ENCODE measurements at regions not wholly inside any gene's neighbourhood (a gene's known extent, or its start where the extent isn't known, plus 50 kb on each side); places are given as distances from the start of the nearest gene placed in this dataset.

DNA sequence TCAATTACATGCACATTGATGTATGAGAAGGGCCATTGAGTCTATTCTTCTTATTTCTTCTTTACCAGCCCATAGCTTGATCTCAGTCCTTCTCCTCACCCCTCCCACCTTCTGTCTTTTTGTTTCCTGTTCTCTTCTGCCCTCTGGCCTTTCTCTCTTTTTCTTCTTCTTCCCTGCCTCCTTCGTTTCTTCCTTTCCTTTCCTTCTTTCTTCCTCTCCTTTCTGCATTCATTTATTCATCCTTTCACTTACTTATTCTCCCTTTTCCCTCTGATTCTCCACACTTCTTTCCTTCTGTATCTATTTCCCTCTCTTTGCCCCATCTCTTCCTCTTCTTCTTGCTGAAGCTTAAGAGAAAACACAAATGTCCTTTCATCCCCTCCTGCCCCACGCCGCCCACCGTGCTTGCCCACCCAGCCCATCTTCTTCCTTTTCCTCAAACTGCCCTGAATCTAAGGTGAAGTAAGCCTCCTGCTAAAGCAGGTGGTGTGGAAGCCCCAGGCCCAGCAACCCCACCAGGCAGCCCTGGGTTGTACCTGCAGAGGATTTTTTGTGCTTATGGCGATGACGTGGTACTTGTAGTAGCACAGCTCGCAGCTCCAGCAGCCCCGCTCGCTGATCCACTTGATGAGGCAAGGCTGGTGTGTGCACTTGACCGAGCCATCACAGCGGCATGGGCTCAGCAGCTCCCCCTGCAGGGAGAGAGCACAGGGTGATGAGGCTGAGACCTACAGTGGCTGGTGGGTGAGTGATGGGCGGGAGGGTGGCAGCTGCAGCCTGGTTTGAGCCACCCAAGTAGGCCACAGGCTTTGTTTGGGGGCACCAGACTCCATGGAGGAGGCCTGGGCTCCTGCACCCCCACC is 89.0 kb downstream of the MARCHF4 start:
- no peak for DNase-seq
- no peaks in the 10 kb centered on the region for H3K36me3 Mint-ChIP-seq (ENCODE audit: low read depth)
- no peaks in the 10 kb centered on the region for H3K9me3 Mint-ChIP-seq
- ChIA-PET POLR2A (no interaction called here), CTCF (interaction anchor here (0.6 to 1.2 kb wide), 3 partner anchors 11 to 14 kb away, joined by 3 read pairs; no protein-coding TSS in a partner anchor)
- no peaks in the 10 kb centered on the region for H3K27me3 Mint-ChIP-seq
- H3K4me1 Mint-ChIP-seq = no peaks in the 10 kb centered on the region
- peak overlapping the region; percentile 11 for H3K27ac Mint-ChIP-seq
- H3K4me3 Mint-ChIP-seq = no peak overlapping the region

DNA sequence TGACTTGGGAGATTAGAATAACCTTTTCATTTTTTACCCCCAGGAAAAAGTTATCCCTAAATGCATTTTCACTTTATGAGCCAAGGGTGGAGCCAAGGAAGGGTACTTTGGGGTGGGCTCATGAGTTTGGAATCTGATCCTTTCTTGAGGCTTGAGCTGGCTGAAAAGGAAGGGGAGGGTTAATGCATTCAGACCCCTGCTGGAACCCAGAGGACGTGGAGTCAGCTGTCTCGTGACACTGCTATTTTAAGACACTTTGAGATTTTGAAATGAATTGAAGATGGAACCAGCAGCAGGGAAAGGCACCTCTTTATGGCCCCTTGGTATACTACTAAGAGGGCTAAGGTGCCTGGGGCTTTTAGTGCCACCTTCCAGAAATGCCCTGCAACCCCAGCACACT is 90.4 kb downstream of the MARCHF4 start:
- CTCF ChIA-PET = interaction anchor here (1.1 to 1.2 kb wide), 2 partner anchors 11 to 12 kb away, joined by 3 read pairs; no protein-coding TSS in a partner anchor
- no peak overlapping the region for H3K4me3 Mint-ChIP-seq
- no peak overlapping the region for H3K27ac Mint-ChIP-seq
- no peaks in the 10 kb centered on the region for H3K27me3 Mint-ChIP-seq
- no peaks in the 10 kb centered on the region for H3K9me3 Mint-ChIP-seq
- H3K4me1 Mint-ChIP-seq = no peaks in the 10 kb centered on the region
- POLR2A ChIA-PET = no interaction called here
- H3K36me3 Mint-ChIP-seq (ENCODE audit: low read depth) = no peaks in the 10 kb centered on the region
- DNase-seq = no peak

DNA sequence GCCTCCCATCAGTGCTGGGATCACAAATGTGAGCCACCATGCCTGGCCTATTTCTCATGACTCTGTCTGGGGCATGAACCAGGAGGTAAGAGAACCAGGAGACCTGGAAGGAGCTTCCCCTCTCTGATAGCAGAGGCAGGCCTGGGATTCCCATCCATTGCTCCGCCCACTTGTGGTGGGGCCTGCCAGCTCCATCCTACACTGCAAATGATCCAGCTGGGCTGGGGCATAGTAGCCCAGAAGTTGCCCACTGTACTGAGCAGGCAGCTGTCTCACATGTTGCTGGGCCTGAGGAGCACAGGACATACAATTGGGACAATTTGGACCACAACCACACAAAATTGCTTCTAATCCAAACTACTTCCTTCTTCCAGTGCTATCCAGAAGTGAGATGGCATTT is 91.0 kb downstream of the MARCHF4 start:
- ChIA-PET CTCF (interaction anchor here (0.7 to 1.1 kb wide), 2 partner anchors 11 to 124 kb away, joined by 3 read pairs; no protein-coding TSS in a partner anchor), POLR2A (no interaction called here)
- H3K36me3 Mint-ChIP-seq (ENCODE audit: low read depth) = no peaks in the 10 kb centered on the region
- H3K9me3 Mint-ChIP-seq = no peaks in the 10 kb centered on the region
- no peak overlapping the region for H3K4me3 Mint-ChIP-seq
- H3K4me1 Mint-ChIP-seq = no peaks in the 10 kb centered on the region
- H3K27ac Mint-ChIP-seq = no peak overlapping the region
- DNase-seq = no peak
- H3K27me3 Mint-ChIP-seq = no peaks in the 10 kb centered on the region

DNA sequence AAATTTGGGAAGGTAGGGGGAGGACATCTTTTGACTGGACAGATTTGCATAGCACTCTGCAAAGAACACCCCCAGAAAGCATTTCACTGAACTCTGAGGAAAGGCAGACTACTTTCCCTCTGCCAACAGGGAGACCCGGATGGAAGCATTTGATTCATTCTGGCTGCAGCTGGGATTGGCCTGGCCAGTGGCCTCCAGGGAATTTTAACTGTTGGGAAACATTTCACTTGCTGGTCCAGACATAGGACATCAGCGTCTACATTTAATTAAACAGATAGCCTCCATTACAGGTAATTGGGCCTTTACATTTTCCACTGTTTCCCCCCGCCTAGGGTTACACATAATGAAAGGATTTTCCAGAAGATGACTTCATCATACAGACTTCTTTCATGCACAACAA is 92.8 kb downstream of the MARCHF4 start:
- H3K9me3 Mint-ChIP-seq = no peaks in the 10 kb centered on the region
- no peak overlapping the region for H3K4me3 Mint-ChIP-seq
- H3K36me3 Mint-ChIP-seq (ENCODE audit: low read depth) = no peaks in the 10 kb centered on the region
- no peaks in the 10 kb centered on the region for H3K4me1 Mint-ChIP-seq
- POLR2A ChIA-PET = no interaction called here
- no peaks in the 10 kb centered on the region for H3K27me3 Mint-ChIP-seq
- DNase-seq = no peak
- H3K27ac Mint-ChIP-seq = no peak overlapping the region
- CTCF ChIA-PET = no interaction called here

DNA sequence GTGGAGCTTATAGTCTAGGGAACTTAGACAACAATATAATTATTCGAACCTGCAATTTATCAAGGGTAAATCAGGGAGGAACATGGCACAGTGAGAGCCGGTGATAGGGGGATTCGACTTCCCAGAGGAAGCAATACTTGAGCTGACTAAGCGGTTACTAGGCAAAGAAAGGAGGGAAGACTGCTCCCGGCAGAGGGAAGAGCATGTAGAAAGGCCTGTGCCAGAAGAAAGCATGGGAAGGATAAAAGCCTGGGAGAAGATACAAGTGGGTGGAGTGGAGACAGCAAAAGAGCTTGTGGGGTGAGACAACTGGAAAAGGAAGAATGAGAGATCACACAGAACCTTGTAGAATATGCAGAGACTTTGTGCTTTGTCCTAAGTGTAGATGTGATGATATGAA is 93.3 kb downstream of the MARCHF4 start:
- no peak for DNase-seq
- Mint-ChIP-seq H3K27me3 (no peaks in the 10 kb centered on the region), H3K4me3 (no peak overlapping the region), H3K36me3 (ENCODE audit: low read depth) (no peaks in the 10 kb centered on the region), H3K4me1 (no peaks in the 10 kb centered on the region), H3K9me3 (no peaks in the 10 kb centered on the region), H3K27ac (no peak overlapping the region)
- ChIA-PET POLR2A (no interaction called here), CTCF (no interaction called here)

DNA sequence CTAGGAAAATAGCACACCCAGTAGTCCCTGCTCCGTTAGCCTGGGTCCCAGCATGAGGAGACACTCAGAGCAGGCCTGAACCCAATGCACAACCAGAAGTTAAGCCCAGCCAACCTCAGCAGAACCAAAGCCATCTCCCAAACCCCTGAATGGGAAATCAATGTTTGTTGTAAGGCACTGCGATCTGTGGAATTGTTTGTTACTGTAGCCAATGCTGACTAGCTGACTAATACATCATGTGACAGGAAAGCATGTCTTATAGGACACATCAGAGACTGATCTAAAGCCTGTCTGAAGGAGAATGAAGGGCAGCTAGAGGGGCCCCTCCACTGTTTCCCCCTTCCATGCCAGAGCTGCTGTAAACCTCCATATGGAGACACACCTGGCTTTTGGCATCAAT is 96.4 kb downstream of the MARCHF4 start:
- Mint-ChIP-seq H3K4me1 (no peaks in the 10 kb centered on the region), H3K27ac (no peak overlapping the region), H3K9me3 (no peaks in the 10 kb centered on the region), H3K4me3 (no peak overlapping the region), H3K27me3 (peaks cover 3% of the 10 kb centered on the region), H3K36me3 (ENCODE audit: low read depth) (no peaks in the 10 kb centered on the region)
- CTCF ChIA-PET = interaction anchor here (1.1 kb wide), 1 partner anchor 12 kb away, joined by 3 read pairs; no protein-coding TSS in a partner anchor
- DNase-seq = no peak
- POLR2A ChIA-PET = no interaction called here

DNA sequence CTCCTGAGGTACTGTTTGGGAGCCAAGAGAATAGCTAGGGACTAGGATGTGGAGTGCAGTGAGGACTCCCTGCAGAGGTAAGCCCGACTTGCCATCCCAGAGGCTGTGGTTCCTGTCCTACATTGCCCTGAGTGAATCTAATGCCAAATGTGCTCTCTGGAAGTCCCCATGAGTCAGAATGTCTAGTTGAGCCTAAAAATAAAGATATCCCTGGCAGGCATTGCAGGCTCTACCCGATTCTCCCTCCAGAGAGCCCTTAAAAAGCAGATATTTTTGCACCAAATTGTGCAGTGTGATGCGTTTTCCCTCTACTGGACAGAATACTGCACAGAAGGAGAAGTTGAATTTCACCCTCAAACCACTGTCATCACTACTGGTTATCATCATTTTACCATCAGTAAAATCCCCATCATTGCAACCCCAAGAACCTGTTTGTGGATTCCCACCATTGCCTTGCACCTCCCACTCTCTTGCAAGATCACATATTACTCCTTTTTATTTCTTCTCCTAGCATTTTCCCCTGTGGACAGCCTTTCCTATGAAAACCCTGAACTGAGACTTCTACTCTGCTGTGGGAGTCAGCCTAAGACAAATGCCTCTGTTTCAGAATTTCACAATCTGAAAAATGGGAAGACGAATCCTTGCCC is 98.0 kb downstream of the MARCHF4 start:
- Mint-ChIP-seq H3K27me3 (peaks cover 7% of the 10 kb centered on the region), H3K4me1 (no peaks in the 10 kb centered on the region), H3K4me3 (no peak overlapping the region), H3K27ac (no peak overlapping the region), H3K36me3 (ENCODE audit: low read depth) (no peaks in the 10 kb centered on the region), H3K9me3 (peaks cover 2% of the 10 kb centered on the region)
- ChIA-PET CTCF (no interaction called here), POLR2A (no interaction called here)
- no peak for DNase-seq

DNA sequence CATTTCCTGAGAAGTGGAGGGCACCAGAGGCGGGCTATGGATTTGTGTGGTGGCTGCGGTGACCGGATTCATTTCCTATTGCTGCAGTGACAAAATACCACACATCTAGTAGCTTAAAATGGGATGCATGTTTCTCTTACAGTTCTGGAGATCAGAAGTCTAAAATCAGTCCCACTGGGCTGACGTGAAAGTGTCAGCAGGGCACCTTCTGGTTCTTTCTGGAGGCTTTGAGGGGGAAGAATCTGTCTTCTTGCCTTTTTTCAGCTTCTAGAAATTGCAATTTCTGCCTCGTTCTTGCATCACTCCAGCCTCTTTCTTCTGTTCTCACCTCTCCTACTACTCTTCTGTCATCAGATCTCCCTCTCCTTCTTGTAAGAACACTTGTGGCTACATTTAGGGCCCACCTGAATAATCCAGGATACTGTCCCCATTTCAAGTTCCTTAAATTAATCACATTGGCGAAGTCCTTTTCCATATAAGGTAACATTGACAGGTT is 111.2 kb downstream of the MARCHF4 start:
- no peak overlapping the region for H3K27ac Mint-ChIP-seq
- H3K4me1 Mint-ChIP-seq = no peaks in the 10 kb centered on the region
- peaks cover 6% of the 10 kb centered on the region for H3K27me3 Mint-ChIP-seq
- CTCF ChIA-PET = interaction anchor here (1.9 kb wide), 1 partner anchor 12 kb away, joined by 4 read pairs; no protein-coding TSS in a partner anchor
- DNase-seq = no peak
- no peaks in the 10 kb centered on the region for H3K9me3 Mint-ChIP-seq
- POLR2A ChIA-PET = no interaction called here
- H3K4me3 Mint-ChIP-seq = no peak overlapping the region
- no peaks in the 10 kb centered on the region for H3K36me3 Mint-ChIP-seq (ENCODE audit: low read depth)

DNA sequence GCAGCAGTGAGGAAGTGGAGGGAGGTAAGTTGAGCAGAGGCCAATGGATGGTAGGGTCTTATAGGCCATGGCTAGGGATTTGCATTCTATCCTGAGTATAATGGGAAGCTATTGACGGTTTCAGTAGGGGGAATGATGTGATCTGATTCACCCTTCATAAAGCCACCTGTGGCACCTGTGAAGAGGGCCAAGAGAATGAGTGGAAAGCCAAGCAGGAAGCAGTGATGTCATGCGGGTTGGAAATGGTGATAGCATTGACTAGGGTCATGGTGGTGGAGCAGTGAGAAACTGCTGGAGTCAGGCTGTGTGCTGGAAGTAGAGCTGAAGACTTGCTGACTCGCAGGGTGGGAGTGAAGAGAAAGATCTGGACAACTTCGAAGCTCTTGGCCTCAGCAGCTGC is 111.7 kb downstream of the MARCHF4 start:
- ChIA-PET CTCF (interaction anchor here (1.9 kb wide), 1 partner anchor 13 kb away, joined by 4 read pairs; no protein-coding TSS in a partner anchor), POLR2A (interaction anchor here (0.5 kb wide), 1 partner anchor 9 kb away, joined by 6 read pairs; no protein-coding TSS in a partner anchor)
- H3K27me3 Mint-ChIP-seq = peaks cover 6% of the 10 kb centered on the region

DNA sequence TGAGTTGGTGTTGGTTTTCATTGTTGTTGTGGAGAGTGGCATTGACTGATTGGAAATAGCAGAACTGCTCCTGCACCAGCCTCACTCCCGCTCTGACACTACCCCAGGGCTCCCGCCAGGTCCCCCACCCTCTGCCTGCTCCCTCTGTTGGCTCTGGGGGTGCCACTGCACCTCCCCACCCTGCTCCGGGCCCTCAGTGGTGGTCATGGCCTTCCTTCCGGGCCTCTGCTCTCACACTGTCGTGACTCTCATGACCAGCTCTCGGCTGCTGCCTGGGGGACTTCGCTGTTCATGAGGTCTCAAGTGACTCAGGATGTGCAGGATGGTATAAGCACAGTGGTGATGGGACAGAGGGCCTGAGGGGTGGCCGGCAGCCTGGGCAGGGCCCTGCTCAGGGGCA is 113.2 kb downstream of the MARCHF4 start:
- H3K9me3 Mint-ChIP-seq = no peaks in the 10 kb centered on the region
- no peak for DNase-seq
- no peak overlapping the region for H3K27ac Mint-ChIP-seq
- no peaks in the 10 kb centered on the region for H3K36me3 Mint-ChIP-seq (ENCODE audit: low read depth)
- no peaks in the 10 kb centered on the region for H3K4me1 Mint-ChIP-seq
- CTCF ChIA-PET = no interaction called here
- POLR2A ChIA-PET = no interaction called here
- no peak overlapping the region for H3K4me3 Mint-ChIP-seq
- no peaks in the 10 kb centered on the region for H3K27me3 Mint-ChIP-seq

More for the DNA sequence above, 111.7 kb downstream of the MARCHF4 start:
- Mint-ChIP-seq H3K4me3 (no peak overlapping the region), H3K27ac (no peak overlapping the region), H3K36me3 (ENCODE audit: low read depth) (no peaks in the 10 kb centered on the region), H3K9me3 (no peaks in the 10 kb centered on the region), H3K4me1 (no peaks in the 10 kb centered on the region)
- DNase-seq = no peak

DNA sequence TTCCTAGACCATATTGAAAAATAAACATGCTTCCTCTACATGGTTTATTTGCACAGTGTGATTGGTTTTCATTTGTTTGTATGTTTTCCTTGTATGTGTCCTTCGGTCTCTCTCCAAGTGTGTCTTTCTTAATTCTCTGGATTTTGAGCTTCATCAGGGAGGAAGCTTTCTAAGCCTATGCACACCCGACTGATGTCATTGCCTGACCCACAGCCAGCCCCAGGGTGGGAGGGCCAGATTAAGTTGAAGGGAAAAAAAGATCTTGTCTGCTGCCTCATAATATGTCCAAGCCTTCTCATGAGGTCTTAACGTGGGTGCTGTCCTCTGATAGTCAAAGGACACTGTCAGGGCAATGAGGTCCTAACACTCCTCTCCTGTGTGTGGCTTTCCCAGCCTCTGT is 115.2 kb downstream of the MARCHF4 start:
- H3K27ac Mint-ChIP-seq = no peak overlapping the region
- ChIA-PET CTCF (no interaction called here), POLR2A (no interaction called here)
- DNase-seq = no peak
- no peaks in the 10 kb centered on the region for H3K27me3 Mint-ChIP-seq
- no peak overlapping the region for H3K4me3 Mint-ChIP-seq
- no peaks in the 10 kb centered on the region for H3K4me1 Mint-ChIP-seq
- no peaks in the 10 kb centered on the region for H3K36me3 Mint-ChIP-seq (ENCODE audit: low read depth)
- no peaks in the 10 kb centered on the region for H3K9me3 Mint-ChIP-seq

All from activated CD4-positive, alpha-beta T cell treated with anti-CD3 and anti-CD28 coated beads, Interleukin-2, amount 10 ng/mL, durations not matched to agents 7 days and 5 days (primary cell).